ENCODE measurements at regions not wholly inside any gene's neighbourhood (a gene's known extent, or its start where the extent isn't known, plus 50 kb on each side); places are given as distances from the start of the nearest gene placed in this dataset.
A peak's percentile ranks its signal among the peaks of the same experiment; 100 is the strongest.
"Not testable (repeated sequence)": the region's sequence is repeated elsewhere in the genome, so short reads cannot be mapped to it uniquely, and the experiment has no call there.

DNA sequence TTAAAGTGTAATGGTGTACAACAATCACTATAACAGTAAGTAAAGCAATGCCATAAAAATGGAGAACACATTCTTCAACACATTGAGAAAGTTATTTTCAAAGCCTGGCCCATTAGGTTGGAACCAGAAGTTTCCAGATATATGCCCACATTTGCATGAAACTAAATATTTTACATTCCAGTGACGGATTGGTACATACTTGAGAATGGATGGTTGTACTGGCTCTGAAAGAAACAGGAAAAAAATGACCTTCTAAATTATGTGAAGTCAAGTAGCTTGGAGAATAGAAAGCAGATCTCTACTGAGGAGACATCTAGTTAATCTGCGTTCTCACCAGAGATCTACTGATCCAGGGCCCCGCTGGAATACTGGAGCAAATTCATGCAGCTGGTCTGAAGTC, 1037.0 kb downstream of the NR2F1-AS1 start:
- TF ChIP-seq, protein P1, sequence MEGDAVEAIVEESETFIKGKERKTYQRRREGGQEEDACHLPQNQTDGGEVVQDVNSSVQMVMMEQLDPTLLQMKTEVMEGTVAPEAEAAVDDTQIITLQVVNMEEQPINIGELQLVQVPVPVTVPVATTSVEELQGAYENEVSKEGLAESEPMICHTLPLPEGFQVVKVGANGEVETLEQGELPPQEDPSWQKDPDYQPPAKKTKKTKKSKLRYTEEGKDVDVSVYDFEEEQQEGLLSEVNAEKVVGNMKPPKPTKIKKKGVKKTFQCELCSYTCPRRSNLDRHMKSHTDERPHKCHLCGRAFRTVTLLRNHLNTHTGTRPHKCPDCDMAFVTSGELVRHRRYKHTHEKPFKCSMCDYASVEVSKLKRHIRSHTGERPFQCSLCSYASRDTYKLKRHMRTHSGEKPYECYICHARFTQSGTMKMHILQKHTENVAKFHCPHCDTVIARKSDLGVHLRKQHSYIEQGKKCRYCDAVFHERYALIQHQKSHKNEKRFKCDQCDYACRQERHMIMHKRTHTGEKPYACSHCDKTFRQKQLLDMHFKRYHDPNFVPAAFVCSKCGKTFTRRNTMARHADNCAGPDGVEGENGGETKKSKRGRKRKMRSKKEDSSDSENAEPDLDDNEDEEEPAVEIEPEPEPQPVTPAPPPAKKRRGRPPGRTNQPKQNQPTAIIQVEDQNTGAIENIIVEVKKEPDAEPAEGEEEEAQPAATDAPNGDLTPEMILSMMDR (IDR thresholded peaks at IDR 0.05; ENCODE audit: extremely low read depth, missing control alignments), result no peak
- no peak for DNase-seq (ENCODE audit: low spot score)

DNA sequence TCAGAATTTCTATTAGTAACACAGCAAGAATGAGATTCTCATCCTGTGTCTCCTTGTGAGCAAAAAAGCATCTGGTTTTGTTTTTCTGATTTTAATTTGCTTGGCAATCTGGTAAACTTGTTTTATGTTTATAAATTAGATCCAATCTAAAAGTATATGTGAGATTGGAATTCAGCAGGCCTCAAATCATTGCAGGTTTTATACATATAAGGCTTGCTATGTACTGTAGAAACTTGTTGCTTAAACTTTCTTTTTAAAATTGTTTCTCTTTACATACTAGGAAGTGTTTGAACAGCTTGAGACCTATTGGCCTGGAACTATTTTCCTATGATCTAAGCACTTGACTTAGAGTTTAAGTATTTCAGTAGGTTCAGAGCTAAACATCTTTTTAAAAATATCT, 1037.8 kb downstream of the NR2F1-AS1 start:
- DNase-seq (ENCODE audit: low spot score), result no peak
- TF ChIP-seq, protein P1 (IDR thresholded peaks at IDR 0.05; ENCODE audit: extremely low read depth, missing control alignments), result no peak

DNA sequence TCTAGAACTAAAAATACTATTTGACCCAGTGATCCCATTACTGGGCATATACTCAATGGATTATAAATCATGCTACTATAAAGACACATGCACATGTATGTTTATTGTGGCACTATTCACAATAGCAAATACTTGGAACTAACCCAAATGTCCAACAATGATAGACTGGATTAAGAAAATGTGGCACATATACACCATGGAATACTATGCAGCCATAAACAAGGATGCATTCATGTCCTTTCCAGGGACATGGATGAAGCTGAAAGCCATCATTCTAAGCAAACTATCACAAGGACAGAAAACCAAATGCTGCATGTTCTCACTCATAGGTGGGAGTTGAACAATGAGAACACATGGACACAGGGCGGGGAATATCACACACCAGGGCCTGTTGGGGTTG, 1039.0 kb downstream of the NR2F1-AS1 start:
- DNase-seq (ENCODE audit: low spot score), result not testable (repeated sequence)

DNA sequence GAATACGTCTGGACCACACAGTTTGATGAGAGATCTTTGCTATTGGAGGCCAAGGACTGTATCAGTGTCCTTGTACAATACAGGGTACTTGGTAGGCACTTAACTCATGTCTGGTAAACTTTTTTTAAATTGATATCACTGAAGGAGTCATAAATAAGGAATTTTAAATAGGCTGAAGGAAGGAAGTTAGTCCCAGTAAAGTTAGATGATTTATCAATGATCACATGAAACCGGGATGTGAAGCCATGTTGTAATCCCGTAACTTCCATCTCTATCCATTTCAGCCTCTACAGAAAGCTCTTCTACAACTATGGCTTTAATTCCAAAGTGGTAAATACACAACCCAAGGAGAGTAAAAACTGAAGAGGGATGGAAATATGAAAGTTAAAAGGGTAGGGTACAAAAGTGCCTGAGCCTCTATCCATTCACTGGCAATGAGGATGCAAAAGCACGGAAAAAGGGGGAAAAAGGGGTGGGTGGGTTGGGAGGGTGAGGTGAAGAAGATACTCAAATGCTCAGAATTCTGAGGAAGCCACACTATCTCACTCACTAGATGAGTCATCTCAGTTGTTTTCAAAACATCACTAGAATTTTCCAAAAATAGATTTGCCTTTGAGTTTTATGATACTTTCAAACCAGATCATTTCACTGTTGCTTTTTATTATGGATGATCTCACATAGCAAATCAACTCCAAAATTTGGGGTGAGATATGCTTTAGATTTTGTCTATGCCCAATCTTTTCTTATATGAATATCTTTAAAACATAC, 1053.5 kb downstream of the NR2F1-AS1 start:
- no peak for DNase-seq (ENCODE audit: low spot score)
- TF ChIP-seq, protein P1 (IDR thresholded peaks at IDR 0.05; ENCODE audit: extremely low read depth, missing control alignments), result no peak

DNA sequence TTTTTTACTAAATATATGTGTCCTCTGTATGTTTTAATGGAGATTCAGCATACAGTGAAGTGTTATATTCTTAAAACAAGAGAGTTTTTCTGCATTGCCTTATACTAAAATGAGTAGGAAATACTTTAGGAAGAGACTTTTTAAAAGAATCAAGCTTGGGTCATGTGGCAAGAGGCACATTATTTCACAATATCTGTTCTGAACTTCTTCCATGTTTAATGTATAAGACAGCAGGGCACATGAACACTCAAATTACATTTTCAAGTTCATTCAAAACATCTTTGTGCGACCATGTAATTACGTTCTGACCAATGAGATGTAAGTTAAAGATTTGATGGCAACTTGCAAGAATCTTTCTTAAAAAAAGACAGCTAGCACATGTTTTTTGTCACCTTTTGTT, 1055.9 kb downstream of the NR2F1-AS1 start:
- TF ChIP-seq, protein P1 (IDR thresholded peaks at IDR 0.05; ENCODE audit: extremely low read depth, missing control alignments), result no peak

DNA sequence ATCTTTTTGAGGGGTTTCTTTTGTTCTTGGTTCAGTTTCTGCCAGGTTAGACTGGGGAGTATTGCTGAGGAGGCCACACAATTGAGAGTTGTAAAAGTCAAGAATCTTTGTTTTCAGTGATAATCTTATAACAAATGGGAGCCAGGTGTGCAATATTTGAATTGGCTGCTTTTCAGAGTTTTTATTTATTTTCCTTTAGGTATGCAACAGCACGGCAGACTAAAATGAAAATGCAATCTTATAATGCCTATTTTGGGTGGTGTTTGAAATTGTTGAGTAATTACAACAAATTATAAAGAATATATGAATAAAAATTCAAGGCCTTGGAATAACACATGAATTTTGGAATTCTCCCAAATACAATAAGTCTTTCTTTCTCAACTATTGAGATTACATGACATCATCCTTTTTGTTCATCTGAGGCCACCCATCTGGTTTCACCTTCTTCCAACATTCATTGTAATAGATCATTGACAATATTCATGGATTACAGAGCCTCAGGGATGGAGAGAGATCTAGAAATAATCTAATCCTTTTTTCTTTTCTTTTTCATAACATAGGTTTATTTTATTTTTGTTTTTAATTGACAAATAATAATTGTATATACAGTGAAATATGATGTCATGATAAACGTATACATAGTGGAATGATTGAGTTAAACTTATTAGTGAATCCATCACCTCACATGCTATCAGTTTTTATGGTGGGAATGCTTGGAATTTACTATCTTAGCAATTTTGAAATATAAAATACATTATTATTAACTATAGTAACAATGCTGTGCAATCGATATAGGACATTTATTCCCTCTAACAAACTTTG, 1061.0 kb downstream of the NR2F1-AS1 start:
- DNase-seq (ENCODE audit: low spot score), result no peak
- TF ChIP-seq, protein P1 (IDR thresholded peaks at IDR 0.05; ENCODE audit: extremely low read depth, missing control alignments), result no peak

More for the DNA sequence above, 1055.9 kb downstream of the NR2F1-AS1 start:
- DNase-seq (ENCODE audit: low spot score), result no peak

DNA sequence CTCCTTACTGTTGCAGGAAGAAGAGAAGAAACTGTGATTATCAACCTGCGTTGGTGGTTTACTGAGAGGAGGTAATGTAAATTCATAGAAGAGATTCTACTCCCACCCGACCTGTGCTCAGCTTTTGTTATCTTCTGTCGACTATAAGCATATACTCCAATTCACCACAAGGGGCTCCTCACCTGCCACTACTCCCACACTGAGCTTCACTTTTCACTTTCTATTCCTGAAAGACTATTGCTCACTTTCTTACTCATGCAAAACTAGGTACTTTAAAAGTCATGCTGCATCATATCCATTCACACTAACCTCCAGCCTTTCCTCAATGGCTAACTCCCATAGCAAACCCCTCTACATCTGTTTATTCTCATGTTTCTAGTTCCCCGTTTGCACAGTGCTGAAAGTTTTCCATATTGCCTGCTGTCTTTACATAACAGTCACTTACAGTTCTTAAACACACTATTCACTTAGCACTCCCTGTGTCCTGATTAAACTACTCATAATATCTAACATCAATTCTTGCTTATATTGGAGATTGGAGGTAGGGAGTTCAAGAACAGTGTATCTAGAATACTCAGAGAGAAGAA, 1062.6 kb downstream of the NR2F1-AS1 start:
- TF ChIP-seq, protein P1 (IDR thresholded peaks at IDR 0.05; ENCODE audit: extremely low read depth, missing control alignments), result peak; percentile 15
- DNase-seq (ENCODE audit: low spot score), result peak; percentile 48

Data from GM20000 (cell line).